Karpas-422 (cell line): ENCODE measurements at regions not wholly inside any gene's neighbourhood (a gene's known extent, or its start where the extent isn't known, plus 50 kb on each side); places are given as distances from the start of the nearest gene placed in this dataset.

ENCODE experiments used
- DNase-seq: peaks from one replicate; pipeline ENCODE4 v3.0.0-alpha.2; 2015
- H2AFZ ChIP-seq: fragments of 200-600 bp; sonication (generic); 2 replicates; pipeline ENCODE4 v1.6.1; 2014; ENCODE audit warnings: antibody characterized with exemption, low read length, mixed read lengths
- H3K27ac ChIP-seq: fragments of 200-600 bp; sonication (generic); 2 replicates; pipeline ENCODE4 v1.5.1; 2014; ENCODE audit warnings: mild to moderate bottlenecking, low read length, moderate library complexity
- H3K27me3 ChIP-seq: fragments of 200-600 bp; sonication (generic); 2 replicates; pipeline ENCODE4 v1.6.1; 2014; ENCODE audit warnings: low read length, mixed read lengths
- H3K36me3 ChIP-seq: fragments of 200-600 bp; sonication (generic); 2 replicates; pipeline ENCODE4 v1.6.1; 2014; ENCODE audit warnings: low read length, mixed read lengths; ENCODE audit not compliant: insufficient read depth
- H3K4me1 ChIP-seq: fragments of 200-600 bp; sonication (generic); 2 replicates; pipeline ENCODE4 v1.6.1; 2014; ENCODE audit warnings: mild to moderate bottlenecking, low read length, mixed read lengths
- H3K4me2 ChIP-seq: fragments of 200-600 bp; sonication (generic); 2 replicates; pipeline ENCODE4 v1.6.1; 2014; ENCODE audit warnings: low read length, low read depth, mild to moderate bottlenecking; ENCODE audit not compliant: poor library complexity, severe bottlenecking
- H3K4me3 ChIP-seq: fragments of 200-600 bp; sonication (generic); 2 replicates; pipeline ENCODE4 v1.5.1; 2014; ENCODE audit warnings: mild to moderate bottlenecking, antibody characterized with exemption, low read length, mixed read lengths
- H3K79me2 ChIP-seq: fragments of 200-600 bp; sonication (generic); 2 replicates; pipeline ENCODE4 v1.6.1; 2014; ENCODE audit warnings: mild to moderate bottlenecking, low read length, mixed read lengths
- H3K9ac ChIP-seq: fragments of 200-600 bp; sonication (generic); 2 replicates; pipeline ENCODE4 v1.6.0; 2014; ENCODE audit warnings: low read length
- H3K9me2 ChIP-seq: fragments of 200-600 bp; sonication (generic), shearing (Covaris generic); replicated peaks from 2 replicates; pipeline ENCODE4 v1.6.0; 2014; ENCODE audit warnings: mild to moderate bottlenecking, low read length, moderate library complexity; ENCODE audit not compliant: insufficient read depth
- H3K9me3 ChIP-seq: fragments of 300-700, 200-600 bp; sonication (generic); 2 replicates; pipeline ENCODE4 v1.6.1; 2014; ENCODE audit warnings: low read length, mixed read lengths
- H4K20me1 ChIP-seq: fragments of 200-600 bp; sonication (generic); 2 replicates; pipeline ENCODE4 v1.6.1; 2014; ENCODE audit warnings: mild to moderate bottlenecking, antibody characterized with exemption, low read length, low read depth; ENCODE audit not compliant: insufficient read depth

- Histone ChIP-seq H4K20me1 (no peaks in the 10 kb centered on the region), H3K27ac (no peak overlapping the region), H3K36me3 (no peaks in the 10 kb centered on the region), H3K79me2 (no peaks in the 10 kb centered on the region), H3K27me3 (no peaks in the 10 kb centered on the region), H3K4me2 (no peak overlapping the region), H3K9ac (no peak overlapping the region), H2AFZ (no peak overlapping the region), H3K4me3 (no peak overlapping the region), H3K4me1 (no peaks in the 10 kb centered on the region), H3K9me2 (no peaks in the 10 kb centered on the region), H3K9me3 (peaks cover 36% of the 10 kb centered on the region)
- DNase-seq, result no peak
Measured at GRCh38 chr17:53588317-53588716, 234.4 kb upstream of the KIF2B start.

DNA sequence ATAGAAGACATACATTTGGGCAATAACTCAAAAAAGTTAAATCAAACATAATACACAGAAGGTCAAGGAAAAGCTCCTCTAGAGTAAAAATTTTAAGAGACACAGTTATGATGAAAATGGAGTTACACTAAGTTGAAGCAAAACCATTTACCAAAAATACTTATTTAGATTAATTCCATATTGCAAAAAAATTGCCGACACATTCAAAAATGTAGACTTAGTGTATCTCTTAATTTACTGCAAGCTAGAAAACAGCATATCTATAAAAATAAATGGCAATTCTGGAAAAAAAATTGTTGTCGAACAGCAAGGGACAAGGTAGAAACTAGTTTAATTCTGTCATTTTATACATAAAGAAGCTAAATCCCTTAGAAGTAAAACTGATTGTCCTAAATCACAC, 248.7 kb upstream of the KIF2B start:
- H3K79me2 ChIP-seq, result no peaks in the 10 kb centered on the region
- no peak overlapping the region for H3K4me3 ChIP-seq

GRCh38 chr17:53571342-53571741, 251.4 kb upstream of the KIF2B start:
- H4K20me1 ChIP-seq, result no peaks in the 10 kb centered on the region
- DNase-seq, result no peak
- no peak overlapping the region for H3K9ac ChIP-seq
- no peaks in the 10 kb centered on the region for H3K79me2 ChIP-seq
- no peaks in the 10 kb centered on the region for H3K36me3 ChIP-seq
- no peak overlapping the region for H3K4me3 ChIP-seq
- peaks cover 15% of the 10 kb centered on the region for H3K9me3 ChIP-seq
- H3K4me2 ChIP-seq, result no peak overlapping the region
- no peaks in the 10 kb centered on the region for H3K4me1 ChIP-seq
- no peak overlapping the region for H3K27ac ChIP-seq
- H3K27me3 ChIP-seq, result no peaks in the 10 kb centered on the region
- H2AFZ ChIP-seq, result no peak overlapping the region
- H3K9me2 ChIP-seq, result no peaks in the 10 kb centered on the region

More for the DNA sequence above, 248.7 kb upstream of the KIF2B start:
- Histone ChIP-seq H3K9me2 (no peaks in the 10 kb centered on the region), H2AFZ (no peak overlapping the region), H4K20me1 (no peaks in the 10 kb centered on the region), H3K9ac (no peak overlapping the region), H3K36me3 (no peaks in the 10 kb centered on the region), H3K27ac (no peak overlapping the region), H3K4me1 (no peaks in the 10 kb centered on the region), H3K4me2 (no peak overlapping the region), H3K27me3 (no peaks in the 10 kb centered on the region), H3K9me3 (peaks cover 17% of the 10 kb centered on the region)
- DNase-seq, result no peak

DNA sequence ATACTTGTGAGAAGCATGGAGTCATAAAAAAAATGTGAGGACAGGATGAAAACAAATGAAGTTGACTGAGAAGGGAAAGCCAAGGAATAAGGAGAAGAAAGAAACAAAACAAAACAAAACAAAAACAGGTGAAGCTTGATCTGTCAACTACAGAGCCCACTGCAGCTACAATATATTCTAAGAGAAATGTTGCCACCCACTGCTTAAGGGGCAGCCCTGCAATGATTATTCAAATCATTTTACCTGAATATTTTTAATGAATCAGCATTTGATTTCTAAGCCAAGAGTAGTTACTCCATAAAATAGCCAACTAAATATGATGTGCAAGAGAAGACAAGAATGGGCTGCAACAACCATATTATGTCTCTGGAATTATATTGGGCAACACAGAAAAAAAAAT, 252.0 kb upstream of the KIF2B start:
- H3K9ac ChIP-seq, result no peak overlapping the region
- no peaks in the 10 kb centered on the region for H4K20me1 ChIP-seq
- no peak for DNase-seq
- peaks cover 15% of the 10 kb centered on the region for H3K9me3 ChIP-seq
- H3K36me3 ChIP-seq, result no peaks in the 10 kb centered on the region
- H3K4me1 ChIP-seq, result no peaks in the 10 kb centered on the region
- H3K4me3 ChIP-seq, result no peak overlapping the region
- H3K9me2 ChIP-seq, result no peaks in the 10 kb centered on the region
- no peaks in the 10 kb centered on the region for H3K27me3 ChIP-seq
- no peak overlapping the region for H3K27ac ChIP-seq
- no peaks in the 10 kb centered on the region for H3K79me2 ChIP-seq
- H3K4me2 ChIP-seq, result no peak overlapping the region
- H2AFZ ChIP-seq, result no peak overlapping the region

DNA sequence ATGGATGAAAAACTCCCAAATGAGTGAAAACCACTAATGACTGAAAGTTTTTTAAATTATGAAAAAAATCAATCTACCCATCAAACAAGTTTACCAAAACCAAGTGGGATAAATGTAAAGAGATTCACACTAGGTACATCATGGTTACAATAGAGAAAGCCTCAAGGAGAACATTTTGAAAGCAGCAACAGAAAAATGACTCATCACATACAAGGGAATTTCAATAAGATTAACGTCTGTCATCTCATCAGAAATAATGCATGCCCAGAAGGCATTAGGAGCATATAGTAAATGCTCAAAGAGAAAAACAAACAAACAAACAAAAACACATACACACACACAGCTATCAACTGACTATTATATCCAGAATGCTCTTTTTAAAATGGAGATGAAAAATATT, 261.8 kb upstream of the KIF2B start:
- Histone ChIP-seq H3K27me3 (no peaks in the 10 kb centered on the region), H3K79me2 (no peaks in the 10 kb centered on the region), H3K36me3 (no peaks in the 10 kb centered on the region), H3K4me3 (no peak overlapping the region), H4K20me1 (no peaks in the 10 kb centered on the region), H3K27ac (no peak overlapping the region), H3K4me2 (no peak overlapping the region), H3K9me3 (peaks cover 25% of the 10 kb centered on the region), H2AFZ (no peak overlapping the region), H3K4me1 (no peaks in the 10 kb centered on the region), H3K9me2 (no peaks in the 10 kb centered on the region), H3K9ac (no peak overlapping the region)
- no peak for DNase-seq

DNA sequence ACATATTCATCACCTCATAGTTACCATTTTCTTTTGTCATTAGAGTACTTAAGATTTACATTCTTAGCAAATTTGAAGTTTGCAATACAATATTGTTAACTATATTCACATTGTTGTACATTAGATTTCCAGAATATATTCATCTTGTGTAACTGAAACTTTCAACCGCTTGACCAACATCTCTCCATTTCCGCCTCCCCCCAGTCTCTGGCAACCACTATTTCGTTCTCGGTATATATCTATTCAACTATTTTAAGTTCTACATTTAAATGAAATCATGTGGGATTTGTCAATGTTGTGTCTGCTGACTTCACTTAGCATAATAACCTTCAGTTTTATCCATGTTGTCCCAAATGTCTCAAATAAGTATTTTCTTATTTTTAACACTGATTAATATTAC, 274.5 kb upstream of the KIF2B start:
- no peaks in the 10 kb centered on the region for H3K79me2 ChIP-seq
- H3K27ac ChIP-seq, result no peak overlapping the region
- H3K9me2 ChIP-seq, result no peaks in the 10 kb centered on the region
- H3K4me1 ChIP-seq, result no peaks in the 10 kb centered on the region
- H2AFZ ChIP-seq, result no peak overlapping the region
- H3K4me3 ChIP-seq, result no peak overlapping the region
- H3K9me3 ChIP-seq, result peaks cover 10% of the 10 kb centered on the region; the same call in 1 of the 2 replicates
- H3K4me2 ChIP-seq, result no peak overlapping the region
- H3K36me3 ChIP-seq, result no peaks in the 10 kb centered on the region
- H4K20me1 ChIP-seq, result no peaks in the 10 kb centered on the region
- H3K27me3 ChIP-seq, result no peaks in the 10 kb centered on the region
- no peak for DNase-seq
- no peak overlapping the region for H3K9ac ChIP-seq

DNA sequence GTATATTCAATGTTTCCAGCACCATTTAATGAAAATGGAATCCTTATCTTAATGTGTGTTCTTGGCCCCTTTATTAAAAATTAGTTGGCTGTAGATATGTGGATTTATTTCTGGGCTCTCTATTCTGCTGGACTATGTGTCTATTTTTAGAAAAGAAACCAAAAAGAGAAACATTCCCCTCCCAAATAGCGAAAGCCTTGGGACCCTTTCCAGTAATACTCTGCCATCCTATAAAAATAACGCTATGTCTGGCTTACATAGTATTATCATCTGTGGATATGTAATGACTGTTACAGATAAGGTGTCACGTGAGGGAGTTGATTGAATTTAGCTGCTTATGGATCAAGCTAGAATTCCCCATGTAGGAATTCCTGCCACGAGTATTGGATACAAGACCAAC, 279.3 kb upstream of the KIF2B start:
- H3K9me3 ChIP-seq, result peaks cover 15% of the 10 kb centered on the region; the same call in 1 of the 2 replicates
- DNase-seq, result no peak
- no peaks in the 10 kb centered on the region for H3K9me2 ChIP-seq
- H3K36me3 ChIP-seq, result no peaks in the 10 kb centered on the region
- no peak overlapping the region for H3K27ac ChIP-seq
- no peak overlapping the region for H3K9ac ChIP-seq
- no peaks in the 10 kb centered on the region for H3K79me2 ChIP-seq
- no peak overlapping the region for H3K4me2 ChIP-seq
- no peaks in the 10 kb centered on the region for H3K4me1 ChIP-seq
- no peaks in the 10 kb centered on the region for H3K27me3 ChIP-seq
- no peak overlapping the region for H2AFZ ChIP-seq
- H3K4me3 ChIP-seq, result no peak overlapping the region
- no peaks in the 10 kb centered on the region for H4K20me1 ChIP-seq

- Histone ChIP-seq H3K27me3 (no peaks in the 10 kb centered on the region), H3K4me2 (no peak overlapping the region), H3K9me3 (peaks cover 7% of the 10 kb centered on the region; the same call in 1 of the 2 replicates), H2AFZ (no peak overlapping the region), H4K20me1 (no peaks in the 10 kb centered on the region), H3K79me2 (no peaks in the 10 kb centered on the region), H3K27ac (no peak overlapping the region), H3K4me1 (no peaks in the 10 kb centered on the region), H3K36me3 (no peaks in the 10 kb centered on the region), H3K9ac (no peak overlapping the region), H3K9me2 (no peaks in the 10 kb centered on the region), H3K4me3 (no peak overlapping the region)
- DNase-seq, result no peak
Measured at GRCh38 chr17:53538129-53538617, 284.6 kb upstream of the KIF2B start.

DNA sequence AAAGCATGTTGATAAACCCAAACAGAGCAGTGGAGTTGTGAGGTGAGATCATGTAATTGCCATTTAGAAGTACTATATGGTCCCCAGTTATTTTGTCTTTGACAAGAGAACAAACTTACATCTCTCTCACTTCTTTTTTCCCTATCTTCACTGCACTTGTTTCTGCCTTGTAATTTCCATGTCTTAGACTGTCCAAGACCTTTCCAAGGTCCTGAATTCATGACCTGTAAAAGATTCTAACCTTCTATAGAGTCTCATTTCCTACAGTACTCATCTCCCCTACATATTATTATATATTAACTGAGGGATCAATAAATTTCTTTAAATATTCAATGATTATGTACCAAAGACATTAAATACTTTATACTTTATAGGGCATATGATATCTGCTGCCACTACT, 295.3 kb upstream of the KIF2B start:
- DNase-seq, result no peak
- Histone ChIP-seq H3K9me3 (peaks cover 39% of the 10 kb centered on the region), H4K20me1 (no peaks in the 10 kb centered on the region), H3K4me1 (no peaks in the 10 kb centered on the region), H3K9ac (no peak overlapping the region), H3K79me2 (no peaks in the 10 kb centered on the region), H3K36me3 (no peaks in the 10 kb centered on the region), H3K27me3 (no peaks in the 10 kb centered on the region), H3K9me2 (no peaks in the 10 kb centered on the region), H3K4me3 (no peak overlapping the region), H3K27ac (no peak overlapping the region), H3K4me2 (no peak overlapping the region), H2AFZ (no peak overlapping the region)
